GM12878 (cell line): ENCODE measurements at regions not wholly inside any gene's neighbourhood (a gene's known extent, or its start where the extent isn't known, plus 50 kb on each side); places are given as distances from the start of the nearest gene placed in this dataset.

Experiments used
- ATAC-seq: fragments of 200-7000 bp; cut with Tn5 transposase; 3 replicates; pipeline ENCODE4 v1.9.1; 2020; ENCODE audit warnings: mild to moderate bottlenecking, moderate library complexity
- BruUV-seq: library from RNA; stranded (reverse); fragments of 400-500 nt; replicated peaks from 2 replicates; lab custom pipeline; 2021; lab: Mats Ljungman, UMichigan
- CTCF ChIA-PET: fragments of 300-600 bp; sonication (Branson Sonifier 250); formaldehyde crosslinking; extraction: SDS; loops from one replicate; lab custom pipeline; 2021; ENCODE audit warnings: inconsistent platforms; lab: Yijun Ruan, JAX
- POLR2A ChIA-PET: fragments of 350-600 bp; formaldehyde crosslinking; extraction: SDS; loops from one replicate; lab custom pipeline; 2021; ENCODE audit warnings: inconsistent platforms; lab: Charles Lee
- RAD21 ChIA-PET: fragments of 300-600 bp; sonication (Branson Sonifier 250); formaldehyde crosslinking; loops from one replicate; lab custom pipeline; 2023; ENCODE audit warnings: antibody characterized with exemption; ENCODE audit not compliant: unreplicated experiment; lab: Charles Lee
- SMC1A ChIA-PET: fragments of 300-600 bp; sonication (Branson Sonifier 250); formaldehyde crosslinking; loops from one replicate; lab custom pipeline; 2023; ENCODE audit not compliant: unreplicated experiment, uncharacterized antibody; lab: Charles Lee
- DNase-seq: peaks from one replicate; pipeline ENCODE4 v3.0.0-alpha.2; 2011; ENCODE audit warnings: low read depth, low spot score
- FAIRE-seq: peaks from 3 replicates; lab custom pipeline; 2011; peaks lifted over from hg19 to GRCh38; lab: Jason Lieb, UNC
- H2AFZ ChIP-seq: 2 replicates; pipeline ENCODE4 v1.6.0; 2011; ENCODE audit warnings: low read depth, low read length, control low read depth; ENCODE audit not compliant: control insufficient read depth
- H3K27ac ChIP-seq: 2 replicates; pipeline ENCODE4 v1.5.1; 2011; ENCODE audit warnings: control low read depth; ENCODE audit not compliant: control insufficient read depth, insufficient read depth
- H3K27me3 ChIP-seq, 2 experiments: replicated peaks in 1 of 2; 2 replicates each; pipeline versions ENCODE4 v1.6.0 to v1.6.1; 2011; ENCODE audit warnings: low read length in 1 of 2; ENCODE audit not compliant: control insufficient read depth in 2 of 2, insufficient read depth in 2 of 2
- H3K36me3 ChIP-seq, 2 experiments: 2 replicates each; pipeline ENCODE4 v1.5.1; 2011; ENCODE audit warnings: low read length in 1 of 2; ENCODE audit not compliant: control insufficient read depth in 2 of 2, insufficient read depth in 2 of 2
- H3K4me1 ChIP-seq: 2 replicates; pipeline ENCODE4 v1.6.1; 2011; ENCODE audit warnings: mild to moderate bottlenecking, low read length, moderate library complexity, mixed read lengths; ENCODE audit not compliant: control insufficient read depth, insufficient read depth
- H3K4me2 ChIP-seq: 2 replicates; pipeline ENCODE4 v1.6.0; 2011; ENCODE audit warnings: control low read depth; ENCODE audit not compliant: control insufficient read depth, insufficient read depth
- H3K4me3 ChIP-seq: fragments of 200-600 bp; sonication (generic); 2 replicates; pipeline ENCODE4 v1.5.1; 2016
- H3K79me2 ChIP-seq: 2 replicates; pipeline ENCODE4 v1.6.0; 2011; ENCODE audit warnings: low read length; ENCODE audit not compliant: control insufficient read depth, insufficient read depth
- H3K9ac ChIP-seq: 2 replicates; pipeline ENCODE4 v1.8.0; 2011; ENCODE audit warnings: low read length, control low read depth, mixed read lengths; ENCODE audit not compliant: control insufficient read depth, insufficient read depth
- H3K9me3 ChIP-seq: replicated peaks from 3 replicates; pipeline ENCODE4 v1.5.1; 2011; ENCODE audit warnings: mild to moderate bottlenecking, low read length; ENCODE audit not compliant: control insufficient read depth, insufficient read depth
- H4K20me1 ChIP-seq: 2 replicates; pipeline ENCODE4 v1.6.0; 2011; ENCODE audit not compliant: control insufficient read depth, insufficient read depth
- KLF5 ChIP-seq: fragments of 450-650 bp; IDR thresholded peaks from 2 replicates; pipeline ENCODE4 v1.6.1; 2014; ENCODE audit warnings: mild to moderate bottlenecking; ENCODE audit not compliant: partially characterized antibody
- PKNOX1 ChIP-seq: fragments of 450-650 bp; IDR thresholded peaks from 2 replicates; pipeline ENCODE4 v1.6.1; 2016; ENCODE audit warnings: mild to moderate bottlenecking
- RBBP5 ChIP-seq: fragments of 200-600 bp; sonication (generic); conservative IDR thresholded peaks from 2 replicates; pipeline ENCODE4 v1.6.1; 2016
- RELB ChIP-seq: fragments of 450-650 bp; IDR thresholded peaks from 2 replicates; pipeline ENCODE4 v1.6.1; 2017; ENCODE audit warnings: low read depth, mild to moderate bottlenecking, moderate library complexity
- SMARCA5 ChIP-seq: fragments of 450-650 bp; IDR thresholded peaks from 2 replicates; pipeline ENCODE4 v1.6.1; 2017; ENCODE audit warnings: mild to moderate bottlenecking
- STAT1 ChIP-seq: fragments of 450-650 bp; conservative IDR thresholded peaks from 2 replicates; pipeline ENCODE4 v1.6.1; 2014; ENCODE audit warnings: antibody characterized with exemption, mild to moderate bottlenecking
- TARDBP ChIP-seq: IDR thresholded peaks from 2 replicates; pipeline ENCODE4 v1.6.1; 2016; ENCODE audit warnings: borderline replicate concordance
- ZBTB4 ChIP-seq: fragments of 450-650 bp; formaldehyde crosslinking; IDR thresholded peaks from 2 replicates; pipeline ENCODE4 v1.4.0; 2022; ENCODE audit warnings: mild to moderate bottlenecking, moderate library complexity
- WGBS: methylation state at CpG from one replicate; pipeline ENCODE4 v1.1.6; 2016; ENCODE audit warnings: low lambda C conversion rate; ENCODE audit not compliant: insufficient replicate concordance, insufficient coverage; ENCODE audit errors: missing lambda C conversion rate; 5-methylcytosine and 5-hydroxymethylcytosine counted together
- in situ Hi-C: fragments of 300-500 bp; cut with MboI; formaldehyde crosslinking; loops from 9 replicates; pipeline ENCODE4 v1.14.3; 2018; ENCODE audit warnings: mixed read lengths
- intact Hi-C: fragments of 100-400 bp; cut with micrococcal nuclease; formaldehyde crosslinking; loops from one replicate; pipeline ENCODE4 v1.14.2; 2022; ENCODE audit not compliant: unreplicated experiment

- TF ChIP-seq RELB = no peak
- no peak for TF ChIP-seq RBBP5
- no peak for TF ChIP-seq SMARCA5
- no peak for TF ChIP-seq KLF5
- TF ChIP-seq ZBTB4 (CRISPR knock-in tag) = no peak
- TF ChIP-seq TARDBP = no peak
Measured at GRCh38 chr4:67328393-67328792, 216.9 kb downstream of the CENPC start (continued).

GRCh38 chr4:67328018-67328278 is 217.4 kb downstream of the CENPC start:
- intact Hi-C loops = no loop called here
- ChIA-PET POLR2A (no interaction called here), SMC1A (interaction anchor here (0.6 to 1.5 kb wide), 4 partner anchors 11 to 243 kb away, joined by 3 to 14 read pairs (median 4); no protein-coding TSS in a partner anchor), RAD21 (interaction anchor here (2.4 kb wide), 1 partner anchor 240 kb away, joined by 15 read pairs; no protein-coding TSS in a partner anchor)
- no peaks in the 10 kb centered on the region for H3K9me3 ChIP-seq
- no peak for TF ChIP-seq STAT1
- no peak for TF ChIP-seq PKNOX1
- TF ChIP-seq, all 136 proteins: peak for 0
- in situ Hi-C loops = loop anchor here (5.0 kb wide), 1 partner anchor 246 kb away; no protein-coding TSS in a partner anchor
- Histone ChIP-seq H3K27ac (no peak overlapping the region), H4K20me1 (no peaks in the 10 kb centered on the region), H3K4me2 (no peak overlapping the region), H3K36me3 (no peaks in the 10 kb centered on the region), H3K4me1 (no peaks in the 10 kb centered on the region), H3K27me3 (no peaks in the 10 kb centered on the region), H3K79me2 (no peaks in the 10 kb centered on the region), H2AFZ (no peak overlapping the region), H3K4me3 (no peak overlapping the region), H3K9ac (no peak overlapping the region)
- FAIRE-seq (no peak), DNase-seq (no peak), ATAC-seq (no peak)
- BruUV-seq = no TSS peak
- CTCF ChIA-PET = interaction anchor here (0.7 to 3.8 kb wide), 13 partner anchors 12 to 244 kb away, joined by 3 to 43 read pairs (median 6); no protein-coding TSS in a partner anchor
- 13% methylated on average over 2 of the region's 2 CpGs for WGBS
